KOPT-K1 (cell line): ENCODE measurements at regions not wholly inside any gene's neighbourhood (a gene's known extent, or its start where the extent isn't known, plus 50 kb on each side); places are given as distances from the start of the nearest gene placed in this dataset.

Experiments used
- H3K27ac ChIP-seq: fragments of 200-600 bp; sonication (generic); 2 replicates; pipeline ENCODE4 v1.5.1; 2016; ENCODE audit warnings: antibody characterized with exemption, mild to moderate bottlenecking, low read depth, low read length; ENCODE audit not compliant: poor library complexity, severe bottlenecking
- H3K36me3 ChIP-seq: fragments of 200-600 bp; sonication (generic); 2 replicates; pipeline ENCODE4 v1.5.1; 2017; ENCODE audit warnings: antibody characterized with exemption, mild to moderate bottlenecking, low read length, moderate library complexity; ENCODE audit not compliant: insufficient read depth
- H3K9me3 ChIP-seq: fragments of 200-600 bp; sonication (generic); 2 replicates; pipeline ENCODE4 v1.5.1; 2017; ENCODE audit warnings: antibody characterized with exemption, low read length, mild to moderate bottlenecking; ENCODE audit not compliant: insufficient read depth, poor library complexity, severe bottlenecking

- H3K27ac ChIP-seq: no peak overlapping the region
- peaks cover 4% of the 10 kb centered on the region for H3K9me3 ChIP-seq
- no peaks in the 10 kb centered on the region for H3K36me3 ChIP-seq
Measured at GRCh38 chr19:23522431-23522830, 127.2 kb upstream of the ZNF91 start.

- H3K36me3 ChIP-seq: no peaks in the 10 kb centered on the region
- H3K27ac ChIP-seq: no peak overlapping the region
- peaks cover 4% of the 10 kb centered on the region for H3K9me3 ChIP-seq
Measured at GRCh38 chr19:23521471-23521870, 126.2 kb upstream of the ZNF91 start.

DNA sequence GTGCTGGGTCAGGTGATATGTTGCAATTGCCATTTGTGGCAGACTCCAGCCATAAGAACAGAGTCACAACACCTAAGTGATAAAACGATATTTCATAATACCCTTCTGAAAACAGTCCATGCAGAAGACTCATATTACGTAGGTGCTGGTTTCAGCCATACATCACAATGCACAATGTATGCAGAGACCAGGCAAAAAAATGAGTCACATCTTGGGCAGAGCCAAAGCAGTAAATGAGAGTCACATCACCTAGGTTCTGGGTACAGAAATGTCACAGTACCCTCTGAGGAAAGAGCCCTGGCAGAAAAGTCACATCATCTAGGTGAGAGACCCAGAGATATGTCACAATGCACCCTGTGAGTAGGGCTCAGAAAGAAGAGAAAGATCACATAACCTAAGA is 125.2 kb upstream of the ZNF91 start:
- Histone ChIP-seq H3K36me3 (no peaks in the 10 kb centered on the region), H3K27ac (no peak overlapping the region), H3K9me3 (peaks cover 4% of the 10 kb centered on the region)

GRCh38 chr19:23519031-23519430 is 123.8 kb upstream of the ZNF91 start:
- Histone ChIP-seq H3K36me3 (no peaks in the 10 kb centered on the region), H3K27ac (no peak overlapping the region), H3K9me3 (peaks cover 4% of the 10 kb centered on the region)

DNA sequence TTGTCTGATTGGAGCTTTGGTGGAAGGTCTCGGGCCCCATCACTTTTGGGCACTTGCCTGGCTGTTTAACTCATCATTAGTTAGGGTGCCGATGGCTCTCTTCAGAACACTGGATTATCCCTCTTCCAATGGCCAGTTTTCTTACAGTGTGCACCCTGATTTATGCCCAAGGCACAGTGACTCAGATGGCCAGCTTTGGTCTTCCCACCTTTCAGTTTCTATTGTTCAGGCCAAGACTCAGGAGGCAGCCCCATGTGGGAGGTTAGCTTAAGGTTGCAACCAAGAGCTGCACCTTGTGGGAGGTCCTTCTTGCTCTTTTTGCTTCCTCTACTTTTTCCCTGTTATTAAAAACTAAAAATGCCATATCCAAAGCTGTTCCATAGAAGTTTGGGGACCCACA is 121.0 kb upstream of the ZNF91 start:
- H3K9me3 ChIP-seq: peaks cover 6% of the 10 kb centered on the region
- no peak overlapping the region for H3K27ac ChIP-seq
- H3K36me3 ChIP-seq: no peaks in the 10 kb centered on the region

- no peaks in the 10 kb centered on the region for H3K36me3 ChIP-seq
- no peak overlapping the region for H3K27ac ChIP-seq
- H3K9me3 ChIP-seq: peaks cover 6% of the 10 kb centered on the region
Measured at GRCh38 chr19:23515551-23515950, 120.3 kb upstream of the ZNF91 start.

DNA sequence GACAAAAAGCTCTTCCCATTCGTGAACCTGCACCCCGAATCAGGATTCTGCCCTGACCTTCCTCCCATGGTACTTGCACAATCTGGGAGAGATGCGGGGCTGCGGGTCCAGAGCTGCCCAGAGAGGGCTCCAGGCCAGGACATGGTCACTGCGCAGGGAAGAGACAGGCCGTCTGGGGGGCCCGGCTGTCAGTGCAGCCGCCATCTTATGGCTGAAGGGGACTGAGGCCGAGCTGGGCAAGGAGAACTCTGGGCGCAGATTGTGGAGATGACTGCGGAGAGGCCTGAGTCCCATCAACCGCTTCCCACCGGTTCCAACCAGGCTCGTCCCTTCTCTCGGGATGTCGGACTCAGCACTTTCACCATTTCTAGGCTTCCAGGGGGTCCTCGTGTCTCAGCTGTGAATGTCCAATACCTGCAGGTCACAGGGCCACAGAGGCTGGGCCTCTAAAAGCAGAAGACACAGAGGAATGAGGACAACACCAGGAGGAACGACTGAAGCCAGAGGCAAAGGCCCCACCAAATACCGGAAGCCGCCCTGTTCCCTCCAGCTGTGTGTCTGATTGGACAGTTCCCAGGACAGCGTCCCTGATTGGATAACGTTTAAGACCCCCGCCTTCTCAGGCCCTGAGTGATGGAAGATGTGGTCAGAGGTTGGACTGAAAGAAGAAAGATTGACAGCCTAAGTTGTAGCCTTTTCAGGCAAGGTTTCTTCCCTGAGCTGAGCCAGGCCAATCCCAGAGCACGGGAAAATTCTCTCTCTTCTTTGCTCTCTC is 117.1 kb upstream of the ZNF91 start:
- Histone ChIP-seq H3K27ac (no peak overlapping the region), H3K9me3 (peaks cover 11% of the 10 kb centered on the region), H3K36me3 (no peaks in the 10 kb centered on the region)

DNA sequence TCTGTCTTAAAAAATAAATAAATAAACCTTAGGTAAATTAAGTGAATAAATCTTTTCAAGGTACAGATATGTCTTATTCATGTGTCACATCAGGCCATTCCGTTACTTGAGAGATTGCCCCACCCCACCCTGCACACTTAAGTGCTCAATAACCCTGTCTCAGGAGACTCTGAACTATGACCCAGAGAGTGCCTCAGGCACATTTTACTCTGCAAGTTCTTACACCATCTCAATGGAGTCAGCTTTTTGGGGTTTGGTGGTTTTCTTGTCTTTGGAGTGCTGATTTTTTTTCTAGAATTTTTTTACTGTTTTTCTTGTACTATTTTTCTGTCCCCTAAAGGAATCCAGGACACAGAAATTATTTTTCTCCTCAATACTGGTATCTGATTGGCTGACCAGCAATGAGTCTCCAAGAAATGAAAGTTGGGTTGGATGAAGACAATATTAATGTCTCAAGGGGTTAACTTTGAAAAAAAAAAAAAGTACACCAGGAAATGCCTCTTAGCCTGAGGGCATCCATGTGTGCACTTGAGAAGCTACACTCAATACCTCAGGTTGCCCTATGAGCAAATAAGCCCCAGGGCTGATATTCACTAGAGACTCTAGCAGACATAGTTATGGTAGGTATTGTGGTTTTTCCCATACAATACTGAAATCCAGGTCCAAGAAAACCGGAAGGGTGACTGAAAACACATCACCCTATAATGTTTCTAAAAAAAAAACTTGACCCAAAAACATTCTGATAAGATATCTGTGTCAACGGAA is 114.6 kb upstream of the ZNF91 start:
- H3K9me3 ChIP-seq: peaks cover 11% of the 10 kb centered on the region
- no peak overlapping the region for H3K27ac ChIP-seq
- no peaks in the 10 kb centered on the region for H3K36me3 ChIP-seq

DNA sequence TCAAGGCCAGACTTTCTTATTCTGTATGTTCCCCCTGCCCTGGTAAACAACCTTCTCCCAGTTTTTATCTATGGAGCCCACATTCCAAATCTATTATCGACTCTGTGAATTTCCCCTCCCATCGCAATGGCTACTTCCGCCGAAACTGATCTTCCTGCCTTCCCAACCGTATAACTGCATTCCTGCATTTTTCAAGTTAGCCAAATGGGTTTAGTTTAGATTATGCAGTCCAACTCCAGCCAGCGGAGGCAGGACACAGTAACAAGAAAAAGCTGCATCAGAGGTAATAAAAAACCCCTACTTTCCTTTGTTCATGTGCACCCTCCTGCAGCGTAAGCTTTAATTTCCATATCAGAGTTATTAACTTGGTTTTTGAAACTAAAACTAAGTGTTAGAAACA is 112.2 kb upstream of the ZNF91 start:
- peaks cover 10% of the 10 kb centered on the region for H3K9me3 ChIP-seq
- H3K36me3 ChIP-seq: no peaks in the 10 kb centered on the region
- H3K27ac ChIP-seq: no peak overlapping the region

DNA sequence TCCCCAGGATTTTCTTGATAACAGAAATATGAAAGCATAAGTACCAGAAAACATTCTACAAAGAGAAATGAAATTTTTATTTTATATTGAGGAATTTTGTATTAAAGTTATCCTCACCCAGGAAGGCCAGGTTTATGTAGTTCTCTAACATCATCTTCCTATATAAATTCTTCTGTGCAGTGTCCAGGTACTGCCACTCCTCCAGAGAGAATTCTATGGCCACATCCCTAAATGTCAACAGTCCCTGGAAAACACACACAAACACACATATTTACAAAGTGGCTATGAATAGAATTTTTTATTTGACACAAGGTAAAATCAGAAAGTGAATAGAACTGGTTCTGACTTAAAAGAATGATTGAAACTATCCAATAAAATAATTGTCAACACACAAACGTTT is 110.5 kb upstream of the ZNF91 start:
- H3K36me3 ChIP-seq: no peaks in the 10 kb centered on the region
- peaks cover 6% of the 10 kb centered on the region for H3K9me3 ChIP-seq
- no peak overlapping the region for H3K27ac ChIP-seq

DNA sequence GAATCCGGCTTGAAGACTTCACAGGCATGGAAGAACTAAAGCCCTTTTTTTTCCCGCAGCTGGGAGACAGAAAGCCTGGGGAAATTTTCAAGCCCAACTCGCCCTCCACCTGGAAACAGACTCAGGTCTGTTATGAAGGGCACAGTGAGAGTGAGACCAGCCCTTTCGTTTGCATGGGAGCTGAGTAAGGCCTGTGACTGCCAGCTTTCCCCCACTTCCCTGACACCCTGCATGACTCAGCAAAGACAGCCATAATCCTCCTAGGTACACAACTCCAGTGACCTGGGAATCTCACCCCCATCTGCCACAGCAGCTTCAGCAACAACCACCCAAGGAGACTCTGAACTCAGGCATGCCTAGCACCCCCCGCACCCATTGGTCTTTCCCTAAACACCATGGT is 87.6 kb upstream of the ZNF91 start:
- Histone ChIP-seq H3K27ac (no peak overlapping the region), H3K36me3 (no peaks in the 10 kb centered on the region), H3K9me3 (peaks cover 9% of the 10 kb centered on the region)

DNA sequence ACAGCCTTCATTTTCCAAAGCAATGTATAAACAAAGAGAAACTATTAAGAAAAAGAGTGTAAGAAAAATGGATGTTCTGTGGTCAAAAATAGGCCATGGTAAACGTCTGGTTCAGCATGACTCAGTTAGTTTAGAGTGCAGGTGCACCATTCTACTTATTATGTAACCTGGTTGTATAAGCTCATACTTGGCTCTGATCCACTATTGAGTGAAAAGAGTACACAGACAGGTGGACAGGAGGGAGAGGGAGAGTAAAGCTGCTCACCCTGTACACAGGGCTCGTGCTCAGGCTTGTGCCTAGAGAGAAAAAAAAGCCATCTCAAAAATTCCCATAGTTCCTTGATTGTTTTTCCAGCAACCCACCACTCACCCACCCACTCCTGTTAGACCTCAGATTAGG is 85.8 kb upstream of the ZNF91 start:
- peaks cover 9% of the 10 kb centered on the region for H3K9me3 ChIP-seq
- H3K27ac ChIP-seq: no peak overlapping the region
- H3K36me3 ChIP-seq: no peaks in the 10 kb centered on the region

GRCh38 chr19:23475477-23475876 is 80.2 kb upstream of the ZNF91 start:
- Histone ChIP-seq H3K9me3 (peaks cover 17% of the 10 kb centered on the region), H3K36me3 (no peaks in the 10 kb centered on the region), H3K27ac (no peak overlapping the region)

- Histone ChIP-seq H3K9me3 (peaks cover 22% of the 10 kb centered on the region), H3K27ac (no peak overlapping the region), H3K36me3 (no peaks in the 10 kb centered on the region)
Measured at GRCh38 chr19:23474761-23475160, 79.5 kb upstream of the ZNF91 start.

- H3K36me3 ChIP-seq: no peaks in the 10 kb centered on the region
- no peak overlapping the region for H3K27ac ChIP-seq
- peaks cover 22% of the 10 kb centered on the region for H3K9me3 ChIP-seq
Measured at GRCh38 chr19:23474172-23474571, 78.9 kb upstream of the ZNF91 start.
